ENCODE measurements at regions not wholly inside any gene's neighbourhood (a gene's known extent, or its start where the extent isn't known, plus 50 kb on each side); places are given as distances from the start of the nearest gene placed in this dataset.

DNA sequence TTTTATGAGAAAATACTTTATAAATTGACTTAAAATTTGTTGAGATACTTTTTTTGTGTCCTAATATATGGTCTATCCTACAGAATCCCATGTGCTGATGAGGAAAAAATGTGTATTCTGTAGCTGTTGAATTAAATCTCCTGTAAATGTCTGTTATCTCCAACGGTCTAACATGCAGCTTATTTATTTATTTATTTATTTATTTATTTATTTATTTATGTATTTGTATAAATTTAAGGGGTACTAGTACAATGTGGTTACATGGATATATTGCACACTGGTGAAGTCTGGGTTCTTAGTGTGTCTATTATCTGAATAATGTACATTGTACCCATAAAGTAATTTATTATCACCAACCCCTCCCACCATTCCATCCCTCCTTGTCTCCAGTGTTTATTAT lies 315.5 kb downstream of the TENT5A start:
- TF ChIP-seq, protein P1, sequence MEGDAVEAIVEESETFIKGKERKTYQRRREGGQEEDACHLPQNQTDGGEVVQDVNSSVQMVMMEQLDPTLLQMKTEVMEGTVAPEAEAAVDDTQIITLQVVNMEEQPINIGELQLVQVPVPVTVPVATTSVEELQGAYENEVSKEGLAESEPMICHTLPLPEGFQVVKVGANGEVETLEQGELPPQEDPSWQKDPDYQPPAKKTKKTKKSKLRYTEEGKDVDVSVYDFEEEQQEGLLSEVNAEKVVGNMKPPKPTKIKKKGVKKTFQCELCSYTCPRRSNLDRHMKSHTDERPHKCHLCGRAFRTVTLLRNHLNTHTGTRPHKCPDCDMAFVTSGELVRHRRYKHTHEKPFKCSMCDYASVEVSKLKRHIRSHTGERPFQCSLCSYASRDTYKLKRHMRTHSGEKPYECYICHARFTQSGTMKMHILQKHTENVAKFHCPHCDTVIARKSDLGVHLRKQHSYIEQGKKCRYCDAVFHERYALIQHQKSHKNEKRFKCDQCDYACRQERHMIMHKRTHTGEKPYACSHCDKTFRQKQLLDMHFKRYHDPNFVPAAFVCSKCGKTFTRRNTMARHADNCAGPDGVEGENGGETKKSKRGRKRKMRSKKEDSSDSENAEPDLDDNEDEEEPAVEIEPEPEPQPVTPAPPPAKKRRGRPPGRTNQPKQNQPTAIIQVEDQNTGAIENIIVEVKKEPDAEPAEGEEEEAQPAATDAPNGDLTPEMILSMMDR (conservative IDR thresholded peaks at IDR 0.05 in 1 of 2, IDR thresholded peaks at IDR 0.05 in 1 of 2; ENCODE audit: extremely low read depth in 1 of 2, insufficient read depth in 1 of 2, low read depth in 1 of 2, low read length in 2 of 2), result no peak
- TF ChIP-seq EZH2 (IDR thresholded peaks at IDR 0.05; ENCODE audit: borderline replicate concordance, low read length), result no peak
